T-helper 1 cell treated with Interleukin-12 subunit alpha and Interleukin-12 subunit beta and Interleukin-4 antibody, amounts not matched to agents 30 ng/mL and 1 ng/mL, for 36 hours (primary cell): ENCODE measurements at regions not wholly inside any gene's neighbourhood (a gene's known extent, or its start where the extent isn't known, plus 50 kb on each side); places are given as distances from the start of the nearest gene placed in this dataset.

Experiments used
- intact Hi-C: fragments of 100-400 bp; cut with micrococcal nuclease; formaldehyde crosslinking; loops from one replicate; pipeline ENCODE4 v1.15.1; 2024

DNA sequence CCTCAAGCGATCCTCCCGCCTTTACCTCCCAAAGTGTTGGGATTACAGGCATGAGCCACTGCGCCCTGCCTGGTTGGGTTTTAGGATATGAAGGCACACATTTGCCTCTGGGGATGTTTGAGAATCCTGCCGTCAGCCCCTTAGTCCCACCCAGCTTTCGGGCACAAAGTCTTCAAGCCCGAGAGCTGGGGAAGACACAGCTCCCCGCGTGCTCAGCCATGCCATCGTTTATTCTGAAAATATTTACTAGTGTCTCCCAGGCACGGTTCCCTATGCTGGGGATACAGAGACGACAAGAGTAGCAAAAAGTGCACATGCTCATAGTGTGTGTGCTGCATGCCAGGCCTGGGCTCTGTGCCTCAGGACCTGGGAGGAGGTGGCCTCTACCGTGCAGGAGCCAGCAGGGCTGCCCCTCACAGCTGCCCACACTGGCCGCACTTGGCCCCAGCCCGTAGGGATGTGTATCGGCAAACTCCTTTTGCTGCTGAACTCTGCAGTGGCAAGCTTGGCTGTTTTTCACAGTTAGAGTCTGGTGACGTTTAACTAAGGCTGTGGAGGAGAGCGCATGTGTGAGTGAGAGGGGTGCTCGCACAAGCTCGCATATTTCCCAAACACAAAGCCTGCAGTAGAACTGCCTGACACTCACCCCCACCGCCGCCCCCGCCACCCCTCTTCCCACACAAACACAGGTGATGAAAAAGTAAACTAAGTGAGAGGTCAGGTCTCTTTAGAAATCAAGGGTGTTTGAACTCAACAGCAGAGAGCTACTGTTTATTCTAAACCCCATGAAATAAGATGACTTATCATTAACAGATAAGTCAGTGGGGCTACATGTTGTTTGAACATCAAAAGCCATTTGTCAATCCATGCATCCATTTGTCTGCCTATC is 266.4 kb downstream of the MRTFB start:
- intact Hi-C loops: no loop called here

DNA sequence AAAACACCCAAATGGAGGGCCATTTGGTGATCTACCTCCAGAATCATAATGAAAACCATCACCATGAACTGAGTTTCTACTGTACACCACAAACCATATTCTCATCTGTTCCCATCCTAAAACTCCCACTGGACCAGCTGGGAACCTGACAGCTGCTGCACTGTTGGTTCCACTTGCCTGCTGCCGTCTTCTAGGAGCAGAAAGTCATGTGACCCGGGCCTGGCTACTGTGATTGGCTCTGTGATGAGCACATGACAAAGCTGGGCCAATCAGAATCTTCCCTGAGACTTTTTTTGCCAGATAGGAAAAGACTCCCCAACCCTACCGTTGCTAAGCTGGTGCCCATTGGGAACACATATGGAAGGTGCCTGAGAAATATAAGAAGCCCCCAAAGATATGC is 264.2 kb downstream of the MRTFB start:
- intact Hi-C loops: no loop called here

DNA sequence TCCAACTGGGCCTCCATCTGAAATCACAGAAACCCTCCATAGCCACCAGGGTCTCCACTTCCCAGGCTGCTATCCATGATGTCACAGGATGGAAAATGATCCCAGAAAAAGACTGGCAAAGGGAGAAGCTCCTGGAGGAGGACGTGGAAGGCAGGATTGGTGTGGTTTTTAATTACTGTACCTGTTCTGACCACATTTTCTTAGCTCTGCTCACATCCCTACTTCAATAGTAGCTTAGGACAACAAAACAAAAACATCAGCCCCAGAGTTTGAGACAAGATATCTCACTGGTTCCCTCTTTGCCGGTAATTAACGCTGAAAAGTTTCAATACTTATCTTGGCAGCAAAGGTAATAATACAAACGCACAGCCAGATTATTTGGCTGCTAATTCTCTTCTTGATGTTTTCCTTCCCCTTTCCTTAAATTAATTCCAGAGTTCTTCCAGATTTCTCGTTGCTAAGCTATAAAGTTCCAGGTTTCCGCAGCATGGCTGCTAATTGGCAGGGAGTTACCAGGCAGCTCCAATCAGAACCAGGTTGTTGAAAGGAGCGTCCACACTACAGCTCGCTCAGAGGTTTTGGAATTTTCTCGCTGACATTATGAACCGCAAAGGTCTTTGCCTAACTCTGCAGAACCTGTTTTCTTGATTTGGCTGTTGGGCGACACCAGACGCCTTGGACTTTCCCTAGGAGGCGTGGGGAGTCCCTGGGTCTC is 263.4 kb downstream of the MRTFB start:
- intact Hi-C loops: no loop called here

DNA sequence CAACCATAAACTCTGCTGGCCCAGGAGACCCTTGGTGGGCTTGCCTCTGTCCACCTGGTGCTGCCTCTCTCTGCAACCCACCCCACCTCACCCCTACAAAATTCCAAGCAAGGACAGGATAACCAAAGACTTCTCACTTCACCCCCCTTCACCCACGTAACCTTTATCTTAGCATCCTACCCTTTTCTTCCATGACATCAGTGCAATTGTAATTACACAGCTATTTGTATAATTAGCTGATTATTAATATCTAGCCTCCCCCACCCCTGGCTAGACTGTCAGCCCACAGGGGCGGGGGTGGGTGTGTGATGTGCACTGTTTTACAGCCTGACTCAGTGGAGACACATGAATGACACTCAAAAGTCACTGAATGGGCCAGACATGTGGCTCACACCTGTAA is 262.2 kb downstream of the MRTFB start:
- intact Hi-C loops: no loop called here

DNA sequence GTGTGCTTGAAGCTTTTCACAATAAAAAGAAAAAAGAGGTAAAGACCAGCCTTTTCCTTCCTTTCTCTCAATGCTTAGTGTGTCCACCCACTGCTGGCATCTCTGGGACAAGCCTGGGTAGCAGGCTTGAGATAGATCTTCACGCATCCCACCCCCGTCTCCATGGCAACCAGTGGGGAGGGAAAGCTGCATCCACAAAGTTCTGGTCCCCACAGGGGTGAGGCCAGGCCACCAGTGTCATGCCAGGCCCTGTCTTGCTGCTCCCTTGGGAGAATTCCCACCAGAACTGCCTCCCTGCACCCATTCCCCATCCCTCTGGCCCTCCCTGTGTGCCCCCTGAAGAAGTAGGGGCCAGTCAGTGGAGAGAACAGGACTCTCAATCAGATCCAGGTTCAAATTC is 259.9 kb downstream of the MRTFB start:
- intact Hi-C loops: no loop called here

DNA sequence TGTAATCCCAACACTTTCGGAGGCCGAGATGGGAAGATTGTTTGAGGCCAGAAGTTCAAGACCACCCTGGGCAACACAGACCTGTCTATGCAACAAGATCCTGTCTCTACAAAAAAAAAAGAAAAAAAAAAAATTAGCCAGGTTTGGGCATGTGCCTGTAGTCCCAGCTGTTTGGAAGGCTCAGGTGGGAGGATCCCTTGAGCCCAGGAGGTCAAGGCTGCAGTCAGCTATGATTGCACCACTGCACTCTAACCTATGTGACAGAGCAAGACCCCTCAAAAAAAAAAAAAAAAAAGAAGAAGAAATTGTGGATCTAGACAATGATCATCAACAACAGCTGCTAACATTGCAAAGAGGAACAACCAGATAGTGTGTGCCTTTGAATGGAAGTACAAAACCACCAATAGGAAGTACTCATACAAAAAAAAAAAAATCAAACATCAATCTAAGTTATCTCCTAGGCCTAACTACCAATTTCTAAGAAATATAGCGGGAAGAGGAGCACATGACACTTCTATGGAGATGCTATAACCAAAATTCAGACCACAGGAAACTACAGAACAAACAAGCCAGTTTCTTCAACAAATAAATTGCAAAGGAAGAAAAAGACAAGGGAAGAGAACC is 258.7 kb downstream of the MRTFB start:
- intact Hi-C loops: no loop called here

DNA sequence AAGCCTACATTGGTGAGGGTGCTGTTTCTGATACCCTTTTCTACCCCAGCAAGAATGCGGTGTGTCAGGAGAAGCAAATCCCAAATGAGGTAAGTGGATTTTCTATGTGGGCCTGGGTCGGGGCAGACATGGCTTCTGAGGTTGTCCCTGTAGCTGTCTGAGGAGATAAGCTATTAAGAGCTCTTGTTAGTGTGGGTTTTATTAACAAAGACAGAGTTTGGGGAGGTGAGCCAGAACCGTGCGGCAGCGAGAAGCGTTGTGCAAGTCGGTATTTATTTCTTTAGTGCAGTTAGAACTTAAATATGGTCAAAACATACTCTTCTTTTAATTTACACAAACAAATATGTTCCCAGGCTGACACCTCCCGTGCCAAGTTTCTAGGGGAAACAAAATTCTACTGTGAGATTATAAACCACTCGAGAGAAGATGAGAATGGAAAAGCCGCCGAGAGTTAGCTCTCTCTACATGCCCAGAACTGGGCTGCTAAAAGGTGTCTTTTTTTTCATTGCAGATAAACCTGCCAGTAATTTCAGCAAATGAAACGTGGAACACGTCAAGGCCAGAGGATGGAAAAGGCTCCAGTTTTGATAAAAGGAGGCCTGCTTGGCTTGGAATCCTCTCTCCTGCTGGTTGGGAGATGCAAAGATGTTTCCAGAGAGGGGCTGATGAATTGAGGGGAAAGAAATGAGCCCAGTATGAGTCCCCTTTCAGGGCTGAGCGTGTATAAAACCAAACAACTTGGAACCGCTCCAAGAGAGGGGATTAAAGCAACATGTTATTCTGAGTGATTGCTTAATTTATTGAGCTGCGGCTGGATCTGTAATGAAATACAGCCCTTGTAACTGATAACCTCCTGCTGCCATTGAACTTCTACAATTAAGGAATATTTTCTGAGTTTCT is 254.6 kb downstream of the MRTFB start:
- intact Hi-C loops: no loop called here

DNA sequence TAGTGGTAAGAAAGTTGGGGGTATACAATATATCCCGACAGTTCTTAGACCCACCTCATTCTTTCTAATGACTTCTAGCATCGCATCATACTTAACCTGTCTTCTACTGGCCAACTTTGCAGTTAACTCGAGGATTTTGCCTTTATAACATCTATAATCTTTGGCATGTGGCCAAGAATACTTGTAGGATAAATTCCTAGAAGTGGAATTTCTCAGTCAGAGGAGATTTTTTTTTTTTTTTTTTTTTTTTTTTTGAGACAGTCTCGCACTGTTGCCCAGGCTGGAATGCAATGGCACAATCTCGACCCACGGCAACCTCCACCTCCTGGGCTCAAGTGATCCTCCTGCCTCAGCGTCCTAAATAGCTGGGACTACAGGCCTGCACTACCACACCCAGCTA is 253.5 kb downstream of the MRTFB start:
- intact Hi-C loops: no loop called here

DNA sequence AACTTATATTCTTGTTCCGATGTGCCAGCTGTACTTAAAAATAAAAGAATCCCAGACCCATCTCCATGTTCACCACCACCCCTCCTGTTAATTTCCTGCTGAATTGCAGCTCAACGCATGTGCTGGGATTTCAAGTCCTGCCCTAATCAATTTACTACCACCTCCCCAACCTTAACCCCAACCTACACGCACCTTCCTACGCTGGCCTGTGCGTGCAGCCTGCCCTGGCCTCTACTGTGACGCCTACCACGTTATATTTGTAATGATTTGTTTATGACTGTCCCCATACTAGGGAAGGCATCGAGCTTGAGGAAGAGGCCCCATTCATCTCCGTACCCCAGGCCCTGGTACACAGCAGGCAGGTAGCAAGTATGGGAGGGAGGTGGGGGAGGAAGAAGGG is 251.1 kb downstream of the MRTFB start:
- intact Hi-C loops: no loop called here

DNA sequence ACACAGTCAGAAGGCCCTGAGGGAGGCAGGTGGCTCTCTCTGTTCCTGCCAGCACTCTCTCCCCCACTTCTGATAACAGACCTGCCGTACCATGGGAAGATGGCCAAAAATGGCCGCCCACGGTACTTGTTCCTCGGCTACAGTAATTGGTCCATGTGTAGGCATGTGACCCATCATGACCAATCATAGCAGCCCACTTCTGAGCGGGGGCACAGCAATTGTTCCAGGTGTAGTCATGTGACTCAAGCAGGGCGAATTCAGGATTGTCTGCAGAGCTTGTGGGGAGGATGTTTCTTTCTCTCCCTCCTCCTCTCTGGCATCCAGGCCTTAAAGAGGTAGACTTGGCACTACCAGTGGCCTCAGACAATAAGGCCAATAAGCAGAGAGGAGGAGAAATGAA is 250.4 kb downstream of the MRTFB start:
- intact Hi-C loops: no loop called here

DNA sequence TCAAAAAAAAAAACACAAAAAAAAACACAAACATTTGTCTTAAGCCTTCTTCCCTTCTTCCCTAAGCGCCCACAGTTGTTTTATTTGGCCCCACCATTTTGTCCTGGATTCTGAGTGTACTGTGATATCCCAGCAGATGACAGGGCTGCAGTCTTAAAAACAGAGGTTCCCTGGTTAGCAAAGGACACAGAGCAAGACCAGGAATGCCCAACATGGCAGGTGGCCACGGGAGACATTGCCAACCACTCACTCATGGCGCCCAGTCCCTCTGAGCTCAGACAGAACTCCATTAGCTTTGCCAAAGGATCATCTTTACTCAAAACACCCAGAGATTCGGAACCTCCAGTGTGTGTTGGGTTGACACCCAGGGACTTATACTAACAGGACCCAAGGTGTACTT is 249.3 kb downstream of the MRTFB start:
- intact Hi-C loops: no loop called here
